H1 (cell line): ENCODE measurements at regions not wholly inside any gene's neighbourhood (a gene's known extent, or its start where the extent isn't known, plus 50 kb on each side); places are given as distances from the start of the nearest gene placed in this dataset.

Experiments
- CBX5 ChIP-seq: fragments of 300-800, 300-1000 bp; sonication (generic); IDR thresholded peaks from 2 replicates; pipeline ENCODE4 v1.7.1; 2016; ENCODE audit warnings: antibody characterized with exemption, low read length, low read depth
- GTF2F1 ChIP-seq: IDR thresholded peaks from 2 replicates; pipeline ENCODE4 v1.6.1; 2012; ENCODE audit warnings: low read depth, low read length, improper control_type of control experiment, borderline replicate concordance
- HDAC6 ChIP-seq: IDR thresholded peaks from one replicate; pipeline ENCODE4 v1.7.1; 2012; ENCODE audit warnings: low read depth, mild to moderate bottlenecking, inconsistent platforms, low read length, moderate library complexity
- JUND ChIP-seq: IDR thresholded peaks from 2 replicates; pipeline ENCODE4 v1.6.1; 2011; ENCODE audit warnings: mild to moderate bottlenecking, improper control_type of control experiment, low read length
- POLR2AphosphoS5 ChIP-seq: IDR thresholded peaks from 2 replicates; pipeline ENCODE4 v1.6.1; 2011; ENCODE audit warnings: low read depth, low read length
- RAD21 ChIP-seq, 2 experiments: IDR thresholded peaks in 1 of 2; conservative IDR thresholded peaks in 1 of 2; 2 replicates each; pipeline ENCODE4 v1.6.1; 2011; ENCODE audit warnings: low read depth in 2 of 2, low read length in 2 of 2, improper control_type of control experiment in 1 of 2, inconsistent platforms in 1 of 2, mild to moderate bottlenecking in 1 of 2, moderate library complexity in 1 of 2

GRCh38 chr18:2340335-2340734, 231.0 kb downstream of the METTL4 start (continued):
- no peak for TF ChIP-seq GTF2F1
- TF ChIP-seq HDAC6: no peak
- TF ChIP-seq JUND: no peak
- no peak for TF ChIP-seq RAD21 (IDR thresholded peaks at IDR 0.05 in 1 of 2, conservative IDR thresholded peaks at IDR 0.05 in 1 of 2; ENCODE audit: low read depth in 2 of 2, low read length in 2 of 2)
- TF ChIP-seq POLR2AphosphoS5: no peak
- TF ChIP-seq CBX5: no peak
